Esophagus muscularis mucosa (tissue), 4 donors: ENCODE measurements at regions not wholly inside any gene's neighbourhood (a gene's known extent, or its start where the extent isn't known, plus 50 kb on each side); places are given as distances from the start of the nearest gene placed in this dataset.
"Not testable (repeated sequence)": the region's sequence is repeated elsewhere in the genome, so short reads cannot be mapped to it uniquely, and the experiment has no call there.

Experiments
- DNase-seq: peaks from one replicate; pipeline ENCODE4 v3.0.0-alpha.2; 2017; ENCODE audit errors: extremely low spot score
- H3K27ac ChIP-seq, 4 donors: fragments of 200-600 bp; sonication (generic); replicated peaks in 1 of 4; 1 replicate in 3 of 4; 2 replicates in 1 of 4; pipeline ENCODE4 v1.5.1; 2016 to 2019; ENCODE audit warnings: mild to moderate bottlenecking in 1 of 4
- H3K27me3 ChIP-seq, 4 donors: fragments of 200-600 bp; sonication (generic); one replicate each; pipeline versions ENCODE4 v1.5.1 to v1.6.0; 2016 to 2019
- H3K36me3 ChIP-seq, 4 donors: fragments of 200-600 bp; sonication (generic); one replicate each; pipeline ENCODE4 v1.5.1; 2016 to 2019
- H3K4me1 ChIP-seq, 4 donors: fragments of 200-600 bp; sonication (generic); one replicate each; pipeline ENCODE4 v1.5.1; 2016 to 2019
- H3K4me3 ChIP-seq, 4 donors: fragments of 200-600 bp; sonication (generic); 1 replicate in 2 of 4; 2 replicates in 2 of 4; pipeline ENCODE4 v1.5.1; 2016 to 2019; ENCODE audit warnings: mild to moderate bottlenecking in 4 of 4, moderate library complexity in 1 of 4
- H3K9me3 ChIP-seq, 4 donors: fragments of 200-600 bp; sonication (generic); 1 replicate in 3 of 4; 2 replicates in 1 of 4; pipeline ENCODE4 v1.5.1; 2016 to 2019
- EP300 ChIP-seq: sonication (generic); formaldehyde crosslinking; IDR thresholded peaks from one replicate; pipeline ENCODE4 v1.6.1; 2017; ENCODE audit warnings: antibody characterized with exemption
- POLR2A ChIP-seq: fragments of 450-650 bp; IDR thresholded peaks from one replicate; pipeline ENCODE4 v1.6.1; 2017; ENCODE audit warnings: antibody characterized with exemption, moderate library complexity, mild to moderate bottlenecking, low read depth
- POLR2AphosphoS5 ChIP-seq, 2 donors: sonication (generic); formaldehyde crosslinking; IDR thresholded peaks; one replicate each; pipeline ENCODE4 v1.6.1; 2017; ENCODE audit warnings: antibody characterized with exemption in 2 of 2
- WGBS: methylation state at CpG from one replicate; pipeline ENCODE4 v1.1.5; 2018; 5-methylcytosine and 5-hydroxymethylcytosine counted together
- intact Hi-C: fragments of 100-400 bp; cut with DNase I; formaldehyde crosslinking; loops from one replicate; pipeline ENCODE4 v1.15.1; 2023
- TF ChIP-seq, protein P1 (sequence below), 3 experiments: fragments of 200-600 bp in 2 of 3; fragments of 450-650 bp in 1 of 3; sonication (generic) in 2 of 3; IDR thresholded peaks; one replicate each; pipeline ENCODE4 v1.5.1; 2017 to 2019; ENCODE audit warnings: antibody characterized with exemption in 3 of 3, mild to moderate bottlenecking in 2 of 3, moderate library complexity in 1 of 3

GRCh38 chrX:155745792-155746191, 133.0 kb upstream of the TMLHE start:
- DNase-seq, result no peak
- Histone ChIP-seq H3K4me1 (peaks cover 0 to 11% (median 0%) of the 10 kb centered on the region in 4 donors), H3K36me3 (no peaks in the 10 kb centered on the region), H3K27me3 (no peaks in the 10 kb centered on the region), H3K4me3 (no peak overlapping the region), H3K9me3 (peaks cover 0 to 14% (median 0%) of the 10 kb centered on the region in 4 donors), H3K27ac (no peak overlapping the region)
- intact Hi-C loops, result no loop called here
- no peak for TF ChIP-seq POLR2AphosphoS5 (IDR thresholded peaks at IDR 0.05)
- TF ChIP-seq, protein P1, sequence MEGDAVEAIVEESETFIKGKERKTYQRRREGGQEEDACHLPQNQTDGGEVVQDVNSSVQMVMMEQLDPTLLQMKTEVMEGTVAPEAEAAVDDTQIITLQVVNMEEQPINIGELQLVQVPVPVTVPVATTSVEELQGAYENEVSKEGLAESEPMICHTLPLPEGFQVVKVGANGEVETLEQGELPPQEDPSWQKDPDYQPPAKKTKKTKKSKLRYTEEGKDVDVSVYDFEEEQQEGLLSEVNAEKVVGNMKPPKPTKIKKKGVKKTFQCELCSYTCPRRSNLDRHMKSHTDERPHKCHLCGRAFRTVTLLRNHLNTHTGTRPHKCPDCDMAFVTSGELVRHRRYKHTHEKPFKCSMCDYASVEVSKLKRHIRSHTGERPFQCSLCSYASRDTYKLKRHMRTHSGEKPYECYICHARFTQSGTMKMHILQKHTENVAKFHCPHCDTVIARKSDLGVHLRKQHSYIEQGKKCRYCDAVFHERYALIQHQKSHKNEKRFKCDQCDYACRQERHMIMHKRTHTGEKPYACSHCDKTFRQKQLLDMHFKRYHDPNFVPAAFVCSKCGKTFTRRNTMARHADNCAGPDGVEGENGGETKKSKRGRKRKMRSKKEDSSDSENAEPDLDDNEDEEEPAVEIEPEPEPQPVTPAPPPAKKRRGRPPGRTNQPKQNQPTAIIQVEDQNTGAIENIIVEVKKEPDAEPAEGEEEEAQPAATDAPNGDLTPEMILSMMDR (IDR thresholded peaks at IDR 0.05), result no peak
- whole genome bisulfite sequencing, result 32% methylated on average over 2 of the region's 2 CpGs

DNA sequence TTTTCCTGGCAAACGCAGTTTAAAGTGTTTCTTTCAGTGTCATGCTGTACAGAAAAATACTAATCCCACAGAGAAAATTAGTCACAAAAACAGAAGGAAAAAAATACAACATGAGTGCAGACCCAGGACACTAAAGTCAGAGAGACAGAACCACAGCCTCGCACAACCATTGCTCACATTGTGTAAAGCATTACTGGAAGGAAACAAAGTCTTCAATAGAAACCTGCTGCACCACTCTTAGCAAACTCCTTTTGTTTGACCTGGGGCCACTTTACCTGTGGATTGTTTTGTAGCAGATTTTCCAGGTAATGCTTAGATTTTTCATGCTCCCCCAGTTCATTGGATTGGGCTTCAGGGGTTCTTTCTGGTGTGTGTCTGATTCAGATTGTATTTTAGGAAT, 131.8 kb upstream of the TMLHE start:
- no peak for DNase-seq
- intact Hi-C loops, result no loop called here
- H3K27me3 ChIP-seq, result no peaks in the 10 kb centered on the region
- peaks cover 0 to 11% (median 0%) of the 10 kb centered on the region in 4 donors for H3K4me1 ChIP-seq
- H3K9me3 ChIP-seq, result peaks cover 0 to 18% (median 0%) of the 10 kb centered on the region in 4 donors
- H3K36me3 ChIP-seq, result no peaks in the 10 kb centered on the region
- no peak overlapping the region for H3K27ac ChIP-seq
- H3K4me3 ChIP-seq, result no peak overlapping the region
- 40% methylated on average over 2 of the region's 2 CpGs for WGBS
- no peak for TF ChIP-seq POLR2A
- no peak for TF ChIP-seq POLR2AphosphoS5 (IDR thresholded peaks at IDR 0.05)
- TF ChIP-seq, protein P1 (IDR thresholded peaks at IDR 0.05), result no peak
- no peak for TF ChIP-seq EP300

DNA sequence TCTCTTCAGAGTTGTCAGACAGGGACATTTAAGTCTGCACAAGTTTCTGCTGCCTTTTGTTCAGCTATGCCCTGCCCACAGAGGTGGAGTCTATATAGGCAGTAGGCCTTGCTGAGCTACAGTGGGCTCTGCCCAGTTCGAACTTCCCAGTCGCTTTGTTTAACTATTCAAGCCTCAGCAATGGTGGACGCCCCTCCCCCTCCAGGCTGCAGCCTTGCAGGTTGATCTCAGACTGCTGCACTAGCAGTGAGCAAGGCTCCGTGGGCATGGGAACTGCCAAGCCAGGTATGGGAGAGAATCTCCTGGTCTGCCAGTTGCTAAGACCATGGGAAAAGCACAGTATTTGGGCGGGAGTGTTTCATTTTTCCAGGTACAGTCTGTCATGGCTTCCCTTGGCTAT, 115.6 kb upstream of the TMLHE start:
- intact Hi-C loops, DNase-seq, H3K9me3 ChIP-seq, H3K27me3 ChIP-seq, H3K4me1 ChIP-seq, H3K4me3 ChIP-seq, H3K27ac ChIP-seq, H3K36me3 ChIP-seq: not testable (repeated sequence)
- 56% methylated on average over 5 of the region's 5 CpGs for WGBS

DNA sequence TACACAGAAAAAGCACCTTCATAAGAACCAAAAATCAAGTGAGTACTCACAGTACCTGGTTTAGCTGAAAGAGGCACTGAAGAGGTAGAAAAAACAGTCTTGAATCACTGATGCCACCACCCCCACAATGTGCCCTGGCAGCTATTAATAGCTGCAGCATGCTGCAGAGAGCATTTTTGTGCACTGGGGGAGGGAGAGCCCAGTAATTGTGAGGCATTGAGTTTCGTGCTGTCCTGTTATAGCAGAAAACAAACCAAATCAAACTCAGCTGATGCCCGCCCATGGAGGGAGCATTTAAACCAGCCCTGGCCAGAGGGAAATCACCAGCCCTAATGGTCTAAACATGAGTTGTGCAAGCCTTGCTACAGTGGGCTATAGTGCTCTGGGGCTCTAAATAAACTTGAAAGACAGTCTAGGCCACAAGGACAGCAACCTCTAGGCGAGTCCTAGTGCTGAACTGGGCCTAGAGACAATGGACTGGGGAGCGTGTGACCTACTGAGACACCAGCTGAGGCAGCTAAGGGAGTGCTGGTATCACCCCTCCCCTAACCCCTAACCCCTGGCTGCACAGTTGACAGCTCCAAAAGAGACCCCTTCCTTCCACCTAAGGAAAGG, 106.3 kb upstream of the TMLHE start:
- DNase-seq, result no peak
- no peaks in the 10 kb centered on the region for H3K36me3 ChIP-seq
- no peaks in the 10 kb centered on the region for H3K9me3 ChIP-seq
- H3K27ac ChIP-seq, result no peak overlapping the region
- intact Hi-C loops, result no loop called here
- H3K27me3 ChIP-seq, result no peaks in the 10 kb centered on the region
- peaks cover 0 to 4% (median 0%) of the 10 kb centered on the region in 4 donors for H3K4me1 ChIP-seq
- WGBS, result 64% methylated on average over 2 of the region's 4 CpGs
- no peak for TF ChIP-seq POLR2AphosphoS5 (IDR thresholded peaks at IDR 0.05)
- no peak for TF ChIP-seq POLR2A
- H3K4me3 ChIP-seq, result no peak overlapping the region

DNA sequence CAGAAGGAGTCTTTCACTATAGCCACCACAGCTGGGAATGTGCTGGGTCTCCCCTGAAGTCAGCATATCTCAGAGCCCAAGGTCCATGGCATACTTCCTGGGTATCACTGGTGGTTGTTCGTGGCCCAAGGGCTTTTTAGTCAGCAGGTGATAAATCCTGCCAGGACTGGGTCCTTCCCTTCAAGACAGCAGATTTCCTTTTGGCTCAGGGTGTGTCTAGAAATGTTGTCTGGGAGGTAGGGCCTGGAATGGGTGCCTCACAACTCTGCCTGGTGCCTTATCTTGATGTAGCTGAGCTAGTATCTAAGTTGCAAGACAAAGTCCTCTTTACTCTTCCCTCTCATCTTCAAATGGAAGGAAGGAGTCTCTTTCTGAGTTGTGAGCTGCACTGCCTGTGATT, 102.4 kb upstream of the TMLHE start:
- no peak for DNase-seq
- 50% methylated on average over 1 of the region's 1 CpG for whole genome bisulfite sequencing

More for the DNA sequence above, 102.4 kb upstream of the TMLHE start:
- Histone ChIP-seq H3K27ac (no peak overlapping the region), H3K4me1 (peaks cover 0 to 4% (median 0%) of the 10 kb centered on the region in 4 donors), H3K36me3 (no peaks in the 10 kb centered on the region), H3K9me3 (peaks cover 0 to 20% (median 11%) of the 10 kb centered on the region in 4 donors), H3K27me3 (no peaks in the 10 kb centered on the region), H3K4me3 (no peak overlapping the region)
- TF ChIP-seq POLR2A (no peak), POLR2AphosphoS5 (IDR thresholded peaks at IDR 0.05) (no peak), EP300 (no peak)
- TF ChIP-seq, protein P1 (IDR thresholded peaks at IDR 0.05), result no peak
- intact Hi-C loops, result no loop called here
